Mesendoderm (in vitro differentiated cells): ENCODE measurements at regions not wholly inside any gene's neighbourhood (a gene's known extent, or its start where the extent isn't known, plus 50 kb on each side); places are given as distances from the start of the nearest gene placed in this dataset.

Experiments
- DNase-seq: peaks from one replicate; pipeline ENCODE4 v3.0.0; 2013
- H2AK5ac ChIP-seq: 2 replicates; pipeline ENCODE4 v1.6.1; 2013; ENCODE audit warnings: low read length, inconsistent platforms
- H2BK120ac ChIP-seq: 2 replicates; pipeline ENCODE4 v1.6.1; 2013; ENCODE audit warnings: low read depth, mild to moderate bottlenecking, low read length, moderate library complexity, mixed read lengths
- H2BK15ac ChIP-seq: replicated peaks from 2 replicates; pipeline ENCODE4 v1.6.1; 2013; ENCODE audit warnings: low read depth, mild to moderate bottlenecking, moderate library complexity
- H2BK5ac ChIP-seq: 2 replicates; pipeline ENCODE4 v1.6.1; 2013; ENCODE audit warnings: low read length, inconsistent platforms
- H3K18ac ChIP-seq: 2 replicates; pipeline ENCODE4 v1.6.1; 2013; ENCODE audit warnings: mild to moderate bottlenecking, low read length, mixed read lengths
- H3K23ac ChIP-seq: one replicate; pipeline ENCODE4 v1.6.1; 2013; ENCODE audit warnings: low read length
- H3K27ac ChIP-seq: 2 replicates; pipeline ENCODE4 v1.5.1; 2013; ENCODE audit warnings: low read depth, mild to moderate bottlenecking, inconsistent platforms, low read length, moderate library complexity
- H3K27me3 ChIP-seq: 2 replicates; pipeline ENCODE4 v1.6.1; 2013; ENCODE audit warnings: low read length, control low read depth, mild to moderate bottlenecking, inconsistent platforms; ENCODE audit not compliant: insufficient read depth, poor library complexity
- H3K36me3 ChIP-seq: 2 replicates; pipeline ENCODE4 v1.6.1; 2013; ENCODE audit warnings: low read length, inconsistent platforms; ENCODE audit not compliant: control insufficient read depth, insufficient read depth
- H3K4ac ChIP-seq: one replicate; pipeline ENCODE4 v1.6.1; 2013; ENCODE audit warnings: low read depth, mild to moderate bottlenecking, low read length, moderate library complexity
- H3K4me1 ChIP-seq: 2 replicates; pipeline ENCODE4 v1.6.1; 2013; ENCODE audit warnings: low read depth, low read length, inconsistent platforms; ENCODE audit not compliant: control insufficient read depth
- H3K4me2 ChIP-seq: 2 replicates; pipeline ENCODE4 v1.6.1; 2013; ENCODE audit warnings: low read length
- H3K4me3 ChIP-seq: 2 replicates; pipeline ENCODE4 v1.5.1; 2013; ENCODE audit warnings: mild to moderate bottlenecking, low read length
- H3K56ac ChIP-seq: one replicate; pipeline ENCODE4 v1.6.1; 2013; ENCODE audit warnings: low read length
- H3K79me1 ChIP-seq: 2 replicates; pipeline ENCODE4 v1.6.1; 2013; ENCODE audit warnings: low read length, inconsistent platforms
- H3K79me2 ChIP-seq: 2 replicates; pipeline ENCODE4 v1.6.1; 2013; ENCODE audit warnings: mild to moderate bottlenecking, low read length; ENCODE audit not compliant: control insufficient read depth, insufficient read depth
- H3K9ac ChIP-seq: 2 replicates; pipeline ENCODE4 v1.6.1; 2013; ENCODE audit warnings: low read length, inconsistent platforms
- H4K5ac ChIP-seq: one replicate; pipeline ENCODE4 v1.6.1; 2013; ENCODE audit warnings: low read length
- H4K8ac ChIP-seq: one replicate; pipeline ENCODE4 v1.6.1; 2013; ENCODE audit warnings: low read depth, mild to moderate bottlenecking, control low read depth, low read length, moderate library complexity
- WGBS: extraction: QIAGEN DNeasy Blood & Tissue Kit; methylation state at CpG from one replicate; pipeline ENCODE4 v1.1.7; 2013; ENCODE audit warnings: low lambda C conversion rate, missing lambda C conversion rate; ENCODE audit not compliant: insufficient coverage; ENCODE audit errors: extremely low coverage; 5-methylcytosine and 5-hydroxymethylcytosine counted together

- H3K56ac ChIP-seq, result peak overlapping the region; percentile 92
- H3K36me3 ChIP-seq, result no peaks in the 10 kb centered on the region
- no peak overlapping the region for H2AK5ac ChIP-seq
- H3K9ac ChIP-seq, result peak overlapping the region; percentile 68
- H2BK120ac ChIP-seq, result peak overlapping the region; percentile 0
- no CpG with 5 or more reads among the region's 84 CpGs for WGBS
- H3K27ac ChIP-seq, result peak overlapping the region; percentile 83
- H2BK15ac ChIP-seq, result no peak overlapping the region
- DNase-seq, result peak; percentile 93
- no peak overlapping the region for H3K4me3 ChIP-seq
- H4K5ac ChIP-seq, result no peak overlapping the region
- H2BK5ac ChIP-seq, result peak overlapping the region; percentile 80
- H3K79me1 ChIP-seq, result no peaks in the 10 kb centered on the region
- H4K8ac ChIP-seq, result no peak overlapping the region
- peak overlapping the region; percentile 86 for H3K18ac ChIP-seq
- H3K4me2 ChIP-seq, result peak overlapping the region; percentile 37
- no peaks in the 10 kb centered on the region for H3K79me2 ChIP-seq
- H3K4ac ChIP-seq, result peak overlapping the region; percentile 46
- H3K27me3 ChIP-seq, result no peaks in the 10 kb centered on the region
- H3K23ac ChIP-seq, result peak overlapping the region; percentile 80
- H3K4me1 ChIP-seq, result peaks cover 2% of the 10 kb centered on the region
Observed at GRCh38 chr3:194070634-194071409, 65.1 kb upstream of the HES1 start.

- no peak overlapping the region for H2BK120ac ChIP-seq
- no peak overlapping the region for H3K18ac ChIP-seq
- no peak overlapping the region for H3K9ac ChIP-seq
- no peak for DNase-seq
- no peak overlapping the region for H2BK15ac ChIP-seq
- no peak overlapping the region for H2BK5ac ChIP-seq
- H3K36me3 ChIP-seq, result no peaks in the 10 kb centered on the region
- no peaks in the 10 kb centered on the region for H3K27me3 ChIP-seq
- H3K79me2 ChIP-seq, result no peaks in the 10 kb centered on the region
- no peak overlapping the region for H3K27ac ChIP-seq
- H3K23ac ChIP-seq, result peak overlapping the region; percentile 83
- H3K4me2 ChIP-seq, result no peak overlapping the region
- H3K56ac ChIP-seq, result no peak overlapping the region
- H3K79me1 ChIP-seq, result no peaks in the 10 kb centered on the region
- H3K4me1 ChIP-seq, result peaks cover 2% of the 10 kb centered on the region
- H3K4me3 ChIP-seq, result no peak overlapping the region
- no peak overlapping the region for H3K4ac ChIP-seq
- no peak overlapping the region for H4K8ac ChIP-seq
- peak overlapping the region; percentile 50 for H2AK5ac ChIP-seq
- no peak overlapping the region for H4K5ac ChIP-seq
- WGBS, result no CpG with 5 or more reads among the region's 9 CpGs
Observed at GRCh38 chr3:194072097-194072428, 63.9 kb upstream of the HES1 start.

DNA sequence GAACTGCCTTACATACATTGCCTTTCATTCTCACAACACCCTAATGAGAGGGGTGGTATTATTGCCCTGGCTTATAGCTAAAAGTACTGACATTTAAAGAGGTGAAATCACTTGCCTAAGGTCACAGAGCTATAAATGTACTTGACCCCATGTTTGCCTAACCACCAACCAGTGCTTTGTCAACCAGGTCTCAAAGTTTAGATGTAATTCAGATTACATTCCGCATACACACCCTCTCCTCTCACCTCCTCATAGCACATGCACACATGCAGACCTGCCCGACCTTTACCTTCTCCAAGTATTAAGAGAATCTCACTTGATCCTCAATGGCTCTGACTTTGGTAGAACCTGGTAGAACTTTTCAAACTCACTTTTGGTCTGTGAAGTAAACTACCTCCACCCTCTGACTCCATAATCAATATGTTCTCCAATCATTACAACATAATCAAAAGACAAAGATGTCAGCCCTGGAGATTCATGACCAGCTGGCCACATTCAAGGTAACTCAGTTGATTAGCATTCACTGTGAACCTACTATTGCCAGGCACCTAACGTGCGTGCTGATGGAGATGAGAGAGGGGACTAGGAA lies 63.2 kb upstream of the HES1 start:
- Histone ChIP-seq H2AK5ac (no peak overlapping the region), H2BK5ac (no peak overlapping the region), H3K27me3 (no peaks in the 10 kb centered on the region), H4K8ac (no peak overlapping the region), H3K56ac (no peak overlapping the region), H3K18ac (no peak overlapping the region), H3K79me1 (no peaks in the 10 kb centered on the region), H3K4me1 (peaks cover 2% of the 10 kb centered on the region), H3K4ac (no peak overlapping the region), H3K4me2 (no peak overlapping the region), H3K36me3 (no peaks in the 10 kb centered on the region), H3K9ac (no peak overlapping the region), H2BK15ac (no peak overlapping the region), H2BK120ac (no peak overlapping the region), H4K5ac (no peak overlapping the region), H3K4me3 (no peak overlapping the region), H3K23ac (no peak overlapping the region), H3K79me2 (no peaks in the 10 kb centered on the region), H3K27ac (no peak overlapping the region)
- no CpG with 5 or more reads among the region's 4 CpGs for WGBS
- DNase-seq, result no peak

DNA sequence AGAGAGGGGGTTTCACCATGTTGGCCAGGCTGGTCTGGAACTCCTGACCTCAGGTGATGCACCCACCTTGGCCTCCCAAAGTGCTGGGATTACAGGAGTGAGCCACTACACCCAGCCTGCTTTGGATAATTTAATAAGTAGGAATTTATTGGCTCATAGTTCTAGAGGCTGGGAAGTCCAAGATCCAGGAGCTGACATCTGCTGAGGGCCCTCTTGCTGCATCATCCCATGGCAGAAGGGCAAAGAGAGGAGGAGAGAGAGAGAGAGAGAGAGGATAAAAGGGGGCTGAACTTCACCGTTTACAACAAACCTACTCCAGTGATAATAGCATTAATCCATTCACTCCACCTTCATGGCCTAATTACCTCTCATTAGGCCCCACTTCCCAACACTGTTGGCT lies 62.0 kb upstream of the HES1 start:
- no peak overlapping the region for H3K27ac ChIP-seq
- H3K56ac ChIP-seq, result no peak overlapping the region
- H2BK5ac ChIP-seq, result no peak overlapping the region
- no peak overlapping the region for H2AK5ac ChIP-seq
- H3K36me3 ChIP-seq, result no peaks in the 10 kb centered on the region
- H3K18ac ChIP-seq, result no peak overlapping the region
- peaks cover 2% of the 10 kb centered on the region for H3K4me1 ChIP-seq
- no peaks in the 10 kb centered on the region for H3K27me3 ChIP-seq
- no CpG with 5 or more reads among the region's 1 CpG for WGBS
- no peak overlapping the region for H3K4ac ChIP-seq
- no peak overlapping the region for H3K4me2 ChIP-seq
- H4K8ac ChIP-seq, result no peak overlapping the region
- H3K79me2 ChIP-seq, result no peaks in the 10 kb centered on the region
- H3K23ac ChIP-seq, result no peak overlapping the region
- H3K79me1 ChIP-seq, result no peaks in the 10 kb centered on the region
- H3K4me3 ChIP-seq, result no peak overlapping the region
- H4K5ac ChIP-seq, result no peak overlapping the region
- DNase-seq, result no peak
- no peak overlapping the region for H2BK15ac ChIP-seq
- no peak overlapping the region for H3K9ac ChIP-seq
- no peak overlapping the region for H2BK120ac ChIP-seq

DNA sequence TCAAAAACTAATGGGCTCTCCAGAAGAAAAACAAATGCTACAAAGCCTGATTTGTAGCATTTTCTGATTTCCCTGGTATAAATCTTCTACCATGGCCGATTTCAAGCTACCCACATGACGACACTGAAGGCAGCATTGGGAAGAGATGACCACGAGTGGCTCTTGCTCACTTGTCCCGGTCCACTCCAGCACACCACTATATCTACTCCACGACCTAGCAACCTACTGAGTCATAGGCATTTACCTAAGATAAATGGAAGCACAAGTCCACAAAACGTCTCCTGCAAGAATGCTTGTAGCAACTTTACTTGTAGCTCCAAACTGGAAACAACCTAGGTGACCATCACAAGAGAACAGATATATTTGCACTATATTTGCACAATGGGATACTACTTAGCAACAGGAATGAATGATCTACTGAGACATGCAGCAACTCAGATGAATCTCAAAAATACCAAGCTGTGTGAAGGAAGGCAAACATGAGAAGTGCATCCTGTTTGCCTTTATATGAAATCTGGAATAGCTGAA lies 60.8 kb upstream of the HES1 start:
- Histone ChIP-seq H3K4ac (no peak overlapping the region), H3K4me1 (peaks cover 2% of the 10 kb centered on the region), H3K27ac (no peak overlapping the region), H3K56ac (no peak overlapping the region), H2BK15ac (no peak overlapping the region), H3K18ac (no peak overlapping the region), H3K9ac (no peak overlapping the region), H3K79me2 (no peaks in the 10 kb centered on the region), H3K4me2 (no peak overlapping the region), H4K5ac (no peak overlapping the region), H3K4me3 (no peak overlapping the region), H2BK120ac (no peak overlapping the region), H3K79me1 (no peaks in the 10 kb centered on the region), H3K23ac (no peak overlapping the region), H2BK5ac (no peak overlapping the region), H3K36me3 (no peaks in the 10 kb centered on the region), H2AK5ac (no peak overlapping the region), H3K27me3 (no peaks in the 10 kb centered on the region), H4K8ac (no peak overlapping the region)
- WGBS, result no CpG with 5 or more reads among the region's 6 CpGs
- no peak for DNase-seq
